HG03039 (cell line): ENCODE measurements at regions not wholly inside any gene's neighbourhood (a gene's known extent, or its start where the extent isn't known, plus 50 kb on each side); places are given as distances from the start of the nearest gene placed in this dataset.

Experiments used
- ATAC-seq: cut with Tn5 transposase; IDR thresholded peaks from one replicate; pipeline ENCODE4 v1.9.1; 2021; ENCODE audit warnings: mild to moderate bottlenecking, moderate library complexity; ENCODE audit not compliant: unreplicated experiment

DNA sequence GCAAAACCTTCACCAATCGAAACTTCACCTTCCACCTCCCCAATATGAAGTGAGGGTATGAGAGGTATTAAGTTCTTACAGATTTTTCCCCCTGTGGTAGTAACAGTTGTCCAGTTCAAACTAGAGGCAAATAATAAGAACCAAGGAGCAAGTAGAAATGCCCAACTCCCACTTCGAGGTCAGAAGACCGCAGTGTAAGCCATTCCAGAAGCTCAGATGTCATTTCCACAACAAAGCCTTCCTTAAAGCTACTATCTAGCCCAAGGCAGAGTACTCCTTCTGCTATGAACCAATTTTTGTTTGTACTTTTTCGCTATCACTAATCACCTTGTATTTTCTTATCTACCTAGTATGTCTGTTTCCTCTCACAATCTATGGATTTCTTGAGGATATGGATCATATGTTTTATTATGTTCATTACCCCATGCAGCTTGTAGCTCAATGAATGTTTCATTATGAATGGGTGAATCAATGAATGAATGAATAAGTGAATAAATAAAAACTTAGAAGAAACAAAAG is 235.7 kb upstream of the KCNMB2 start:
- no peak for ATAC-seq

DNA sequence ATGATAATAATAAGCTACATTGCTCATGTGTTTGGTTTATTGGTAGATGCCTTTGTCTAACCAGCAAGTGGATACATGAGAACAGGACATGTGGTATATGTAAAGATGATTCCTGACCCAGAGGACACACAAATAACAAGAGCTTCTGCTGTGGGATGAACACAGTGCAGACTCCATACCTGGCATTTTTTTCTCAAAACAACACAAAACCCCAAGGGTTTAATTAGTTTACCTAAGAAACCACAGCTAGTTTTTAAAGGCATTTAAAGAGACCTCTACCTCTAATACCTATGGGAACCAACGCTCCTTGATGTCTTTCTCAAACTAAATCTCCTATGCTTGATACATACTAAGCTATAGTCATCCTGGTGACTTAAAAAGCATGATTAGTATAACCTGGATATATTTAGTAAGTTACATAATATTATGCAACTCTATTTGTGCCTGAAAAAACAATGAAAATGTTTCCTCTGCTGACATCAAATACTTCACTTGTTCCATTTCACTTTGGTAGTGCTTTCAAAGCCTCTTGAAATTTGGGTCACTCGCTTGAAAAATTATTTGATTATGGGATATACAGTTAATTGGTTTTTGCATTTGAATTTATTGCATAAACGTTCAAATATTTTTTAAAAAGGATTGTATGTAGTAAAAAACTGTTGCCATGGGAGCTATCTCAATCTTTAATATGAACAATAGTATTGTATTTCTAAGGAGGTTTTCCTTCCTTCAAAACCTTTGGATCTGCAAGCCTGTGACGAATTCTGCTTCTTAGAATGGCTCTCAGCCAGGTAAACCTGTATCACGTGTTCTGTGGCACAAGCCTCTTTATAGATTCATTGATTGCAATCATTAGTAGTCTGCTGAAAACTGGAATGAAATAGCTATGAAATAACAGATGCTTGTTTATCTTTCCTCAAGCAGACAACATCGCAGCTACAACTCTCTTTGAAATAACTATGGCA is 233.0 kb upstream of the KCNMB2 start:
- no peak for ATAC-seq

DNA sequence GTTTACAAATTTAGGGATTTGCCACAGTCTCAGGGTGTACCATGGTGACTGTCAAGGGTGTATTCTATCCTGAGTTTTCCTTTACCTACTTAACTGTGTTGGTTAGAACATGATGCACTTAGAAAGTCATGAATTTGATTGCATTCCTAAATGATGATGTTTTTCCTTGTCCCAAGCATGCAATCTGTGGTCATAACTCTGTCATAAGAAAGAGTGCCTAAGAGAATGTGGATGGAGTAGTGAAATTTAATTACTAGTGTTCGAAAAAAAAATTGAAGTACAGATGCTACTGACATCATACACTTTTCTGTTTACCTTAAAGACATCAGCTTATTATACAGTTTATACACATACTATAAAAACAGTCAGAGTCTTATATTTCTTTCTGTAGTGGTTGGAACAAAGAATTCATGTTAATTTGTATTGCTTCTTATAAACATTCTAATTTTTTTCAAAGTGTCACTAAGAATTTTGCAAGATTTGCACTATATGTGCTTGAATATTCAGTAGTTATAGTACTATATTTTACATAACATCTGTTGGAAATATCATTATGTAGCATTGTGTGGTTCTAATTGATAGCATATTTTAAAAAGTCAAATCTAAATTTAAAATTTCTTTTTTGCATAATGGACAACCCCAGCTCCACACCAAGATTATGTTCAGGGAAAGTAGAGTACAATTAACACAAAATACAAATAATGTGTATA is 231.3 kb upstream of the KCNMB2 start:
- no peak for ATAC-seq

DNA sequence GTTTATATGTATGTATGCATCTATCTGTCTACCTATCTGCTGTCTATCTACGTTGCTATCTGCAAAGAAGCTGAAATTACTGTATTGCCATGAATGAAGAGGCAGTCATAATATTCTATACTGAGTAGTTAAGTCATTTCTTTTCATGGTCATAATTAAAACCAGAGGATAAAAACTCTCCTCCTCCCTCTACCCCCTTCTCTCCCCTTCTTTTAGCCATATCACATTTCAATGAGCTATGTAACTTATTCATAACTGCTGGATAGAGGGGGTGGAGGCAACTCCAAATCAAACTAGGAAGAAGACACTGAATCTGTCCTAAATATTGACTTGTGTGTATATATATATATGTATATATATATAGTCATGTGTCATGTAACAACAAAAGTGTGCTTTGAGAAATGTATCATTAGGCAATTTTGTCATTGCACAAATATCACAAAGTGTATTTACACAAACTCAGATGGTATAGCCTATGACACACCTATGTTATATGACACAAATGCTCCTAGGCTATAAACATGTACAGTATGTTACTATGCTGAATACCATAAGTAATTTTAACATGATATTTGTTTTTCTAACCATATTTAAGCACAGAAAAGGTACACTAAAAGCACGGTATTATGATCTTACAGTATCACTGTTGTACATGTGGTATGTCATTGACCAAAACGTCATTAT is 229.7 kb upstream of the KCNMB2 start:
- no peak for ATAC-seq

DNA sequence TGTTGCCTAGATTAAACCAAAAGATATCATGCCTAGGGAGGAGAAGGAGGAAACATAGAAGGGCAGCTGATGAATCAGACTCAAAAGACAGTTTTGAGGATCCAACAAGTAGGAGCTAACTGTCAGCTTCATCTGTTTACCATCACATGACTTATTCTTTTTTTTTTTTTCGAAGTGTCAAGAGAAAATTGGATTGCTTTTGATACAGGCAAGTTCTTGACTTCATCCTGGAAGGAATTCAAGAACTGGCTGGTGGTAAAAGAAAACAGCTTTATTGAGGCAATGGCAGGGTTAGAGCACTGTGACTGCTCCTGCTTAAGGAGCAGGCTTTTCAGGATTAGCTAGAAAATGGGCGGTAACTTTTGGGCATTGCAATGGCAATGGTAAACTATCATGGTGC is 227.5 kb upstream of the KCNMB2 start:
- no peak for ATAC-seq

DNA sequence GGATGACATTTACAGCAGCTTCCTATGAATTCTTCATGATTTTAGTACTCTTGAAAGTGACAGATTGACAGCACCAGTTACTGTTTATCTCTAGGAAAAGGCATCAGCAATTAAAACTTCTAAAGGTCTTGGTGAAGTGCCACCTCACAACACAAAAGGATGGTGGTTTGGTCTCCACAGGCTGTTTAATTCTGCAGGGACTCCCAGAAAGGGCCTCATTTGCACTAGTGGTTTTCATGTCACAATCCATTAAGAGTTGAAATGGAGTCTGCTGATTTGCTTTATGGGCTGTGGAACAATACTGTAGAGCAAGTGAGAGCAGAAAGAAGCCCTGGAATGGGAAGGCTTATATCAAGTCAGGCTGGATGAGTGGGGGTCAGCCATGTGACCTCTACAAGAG is 225.3 kb upstream of the KCNMB2 start:
- no peak for ATAC-seq

DNA sequence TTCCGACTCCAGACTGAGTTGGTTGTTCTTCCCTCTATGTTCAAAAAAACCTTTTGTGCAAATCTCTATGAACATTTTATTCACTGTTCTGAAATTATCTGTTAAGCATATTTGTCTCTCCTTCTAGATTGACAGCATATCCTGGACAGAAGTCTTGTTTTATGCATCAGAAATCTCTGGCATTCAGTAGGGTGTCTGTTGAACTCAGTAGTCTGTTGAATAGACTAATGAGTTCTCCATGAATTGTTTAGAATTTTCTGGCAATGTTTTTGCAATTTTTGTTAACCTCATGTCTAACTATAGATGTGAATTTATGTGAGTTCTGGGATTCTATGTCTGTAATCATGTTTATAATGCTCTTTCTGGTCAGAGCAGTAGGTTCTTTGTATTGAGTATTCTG is 222.5 kb upstream of the KCNMB2 start:
- ATAC-seq = no peak

DNA sequence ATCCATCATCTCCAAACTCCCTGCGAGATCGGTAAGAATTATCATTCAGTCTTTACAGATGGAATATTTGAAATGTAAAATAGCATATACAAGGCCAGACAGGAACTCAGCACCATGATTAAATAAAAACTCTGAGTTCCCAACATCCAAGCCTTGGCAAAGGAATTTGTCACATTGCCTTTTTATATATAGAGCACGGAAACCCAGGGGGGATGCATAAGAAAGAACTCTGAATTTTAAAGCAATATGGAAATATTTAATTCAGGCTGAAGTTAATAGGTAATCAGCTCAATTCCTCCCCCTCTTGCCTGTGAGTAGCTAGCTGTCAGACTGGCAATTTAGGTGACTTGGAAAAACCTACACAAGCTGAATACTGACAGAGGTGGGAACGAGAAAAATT is 217.9 kb upstream of the KCNMB2 start:
- ATAC-seq = no peak

DNA sequence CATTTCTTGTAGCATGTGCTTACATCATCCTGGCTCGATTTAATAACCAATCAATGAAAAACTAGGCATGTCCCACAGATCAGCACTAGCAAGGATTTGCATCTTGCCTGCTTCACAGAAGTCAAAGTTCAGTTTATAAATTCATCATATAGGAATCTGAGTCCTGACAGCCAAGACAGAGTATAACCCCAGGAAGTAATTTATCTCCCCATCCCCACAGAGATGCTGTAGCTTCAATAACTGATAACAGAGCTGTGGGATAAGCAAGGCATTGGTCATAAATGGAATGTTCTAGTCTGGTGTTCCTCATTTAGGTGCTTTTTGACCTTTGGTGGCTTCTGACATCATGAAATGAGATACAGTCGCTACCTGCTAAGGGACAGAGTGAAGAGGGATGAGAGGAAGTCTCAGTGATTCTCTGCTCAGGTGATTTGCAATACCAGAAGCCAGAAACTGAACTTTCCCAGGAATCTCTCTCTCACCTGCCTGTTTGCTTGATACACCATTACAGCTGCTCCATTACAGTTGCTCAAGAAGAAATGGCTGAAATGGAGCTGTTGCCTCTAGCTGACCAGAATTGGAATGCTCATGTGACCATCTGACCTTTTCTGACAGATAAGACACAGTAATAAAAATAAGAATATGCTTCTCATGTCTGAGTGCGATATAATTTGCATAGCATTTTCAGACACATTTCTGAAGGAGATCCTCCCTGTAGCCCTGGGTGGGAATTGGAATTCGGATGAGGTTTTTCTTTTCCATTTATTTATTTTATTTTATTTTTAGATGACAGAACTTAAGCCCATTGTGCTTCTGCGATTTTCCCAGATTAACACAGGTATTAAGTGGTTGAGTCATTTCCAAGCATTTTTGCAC is 217.1 kb upstream of the KCNMB2 start:
- ATAC-seq = no peak

DNA sequence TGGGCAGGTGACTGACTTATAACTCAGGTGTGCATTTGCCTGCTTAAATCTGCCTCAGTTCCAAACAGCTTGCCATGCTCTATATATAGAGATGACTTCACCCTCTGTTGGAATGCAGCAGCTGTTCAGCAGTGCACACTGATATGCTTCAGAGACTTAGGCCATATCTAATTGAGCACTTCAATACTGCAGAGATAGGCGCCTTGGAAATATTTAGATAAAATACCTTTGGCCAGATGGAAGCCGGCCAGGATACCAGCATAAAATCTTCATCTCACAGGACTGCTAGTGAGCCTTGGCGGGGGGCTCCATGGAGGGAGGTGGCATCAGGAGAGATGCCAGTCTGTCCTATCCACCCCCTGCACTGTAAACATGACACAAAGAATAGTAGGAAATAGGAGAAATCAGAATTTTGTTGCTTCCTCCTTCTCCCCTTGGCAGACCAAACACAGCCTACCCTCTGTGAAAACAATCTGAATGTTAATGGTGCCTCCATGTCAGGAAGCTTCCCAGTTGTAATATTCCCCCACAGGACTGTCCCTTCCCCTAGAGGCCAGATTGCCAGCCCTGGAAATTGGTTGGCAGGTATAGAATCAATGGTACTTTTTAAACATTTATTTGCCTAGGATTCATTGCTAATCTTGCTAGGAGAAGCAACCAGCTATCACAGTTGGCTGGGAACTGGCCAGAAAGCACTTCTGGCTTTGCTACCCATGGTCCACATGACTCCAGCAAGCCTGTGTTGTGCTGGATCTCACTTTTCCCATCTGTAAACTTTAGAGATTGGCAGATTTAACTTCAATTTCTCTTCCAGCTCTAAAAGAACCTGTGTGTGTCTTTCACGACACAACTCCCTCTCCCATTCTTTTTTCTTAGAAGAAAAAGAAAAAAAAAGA is 215.5 kb upstream of the KCNMB2 start:
- no peak for ATAC-seq

DNA sequence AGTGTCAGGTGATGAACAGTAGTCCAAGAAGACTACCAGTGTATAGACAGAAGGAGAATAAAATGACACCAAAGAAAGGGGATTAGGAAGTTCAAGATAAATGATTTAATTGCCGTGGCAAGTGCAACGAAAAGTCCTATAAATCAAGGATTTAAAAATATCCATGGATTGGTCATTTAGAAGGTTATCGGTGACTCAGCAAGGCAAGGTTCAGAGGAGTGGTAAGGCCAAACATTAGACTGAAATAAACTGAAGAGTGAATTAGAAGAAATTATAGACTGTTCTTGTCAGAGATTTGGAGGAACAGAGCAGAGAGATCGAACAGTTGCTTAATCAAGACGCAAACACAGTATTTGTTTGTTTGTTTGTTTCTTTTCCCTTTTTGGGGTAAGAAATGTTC is 211.9 kb upstream of the KCNMB2 start:
- no peak for ATAC-seq

DNA sequence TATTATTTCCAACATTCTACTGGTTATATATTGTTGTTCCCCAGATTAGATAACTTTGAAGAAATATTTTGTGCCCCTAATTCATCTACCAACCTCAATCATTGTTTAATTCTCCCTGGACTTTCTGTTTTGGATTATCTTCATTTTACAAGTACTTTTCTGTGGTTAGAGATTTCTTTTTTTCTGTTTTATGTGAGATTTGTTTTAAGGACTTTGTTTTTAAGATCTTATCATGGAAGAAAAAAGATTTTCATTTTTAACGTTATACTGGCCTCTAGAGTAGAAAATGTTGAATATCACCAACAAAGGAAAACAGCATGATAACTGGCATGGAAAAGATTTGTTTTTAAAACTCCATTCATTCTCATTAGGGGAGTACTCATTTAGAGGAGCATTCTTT is 210.9 kb upstream of the KCNMB2 start:
- no peak for ATAC-seq

DNA sequence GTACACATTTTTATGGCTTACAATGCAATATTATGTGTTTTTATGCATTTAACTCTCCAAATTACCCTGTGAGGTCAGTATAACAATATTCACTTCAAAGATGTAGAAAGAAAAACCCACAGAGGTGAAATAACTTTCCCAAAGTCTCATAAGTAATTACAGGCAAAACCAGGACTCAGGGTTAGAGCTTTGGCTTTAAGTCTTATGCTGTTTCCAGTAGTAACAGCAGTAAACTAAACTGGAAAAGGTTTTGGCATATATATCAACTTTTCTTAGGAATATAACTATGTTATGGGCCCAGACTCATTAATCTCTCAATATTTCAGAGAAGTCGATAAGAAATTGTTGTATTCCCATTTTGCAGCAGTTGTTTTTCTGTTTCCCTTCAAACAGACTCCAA is 206.3 kb upstream of the KCNMB2 start:
- ATAC-seq = no peak

DNA sequence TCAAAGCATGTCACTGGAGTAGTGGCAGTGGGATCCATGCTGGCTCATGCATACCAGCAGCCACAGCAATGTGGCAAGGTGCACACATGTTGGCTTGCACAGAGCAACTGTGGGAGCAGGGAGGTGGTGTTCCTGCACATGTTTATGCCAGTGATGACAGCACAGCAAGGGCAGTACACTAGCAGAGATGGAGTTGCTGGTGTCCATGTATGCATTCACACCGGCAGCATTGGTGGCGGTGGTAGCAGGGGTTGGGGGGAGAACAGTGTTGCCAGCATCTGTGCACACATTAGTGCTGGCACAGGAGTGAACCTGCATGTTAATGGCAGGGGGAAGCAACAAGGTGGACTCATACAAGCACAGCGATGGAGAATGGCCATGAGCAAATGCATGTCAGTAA is 202.0 kb upstream of the KCNMB2 start:
- no peak for ATAC-seq

DNA sequence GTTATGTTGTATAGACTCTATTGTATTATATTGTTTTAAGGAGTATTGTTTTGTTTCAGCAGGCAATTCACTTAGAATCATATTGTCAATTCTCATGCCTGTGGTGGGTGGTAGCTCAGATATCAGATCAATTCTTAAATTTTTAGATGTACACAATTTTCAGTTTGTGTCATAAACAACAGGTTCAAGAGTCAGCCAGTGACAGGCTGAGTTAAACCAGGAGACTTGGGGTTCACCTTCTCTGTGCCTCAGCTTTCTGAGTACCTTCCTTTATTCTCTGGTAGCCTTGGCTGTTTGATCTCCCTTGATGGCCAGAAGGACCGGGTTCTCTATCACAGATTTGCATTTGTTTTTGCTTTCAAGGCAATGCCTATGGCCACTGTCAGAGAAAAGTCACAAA is 199.9 kb upstream of the KCNMB2 start:
- no peak for ATAC-seq

DNA sequence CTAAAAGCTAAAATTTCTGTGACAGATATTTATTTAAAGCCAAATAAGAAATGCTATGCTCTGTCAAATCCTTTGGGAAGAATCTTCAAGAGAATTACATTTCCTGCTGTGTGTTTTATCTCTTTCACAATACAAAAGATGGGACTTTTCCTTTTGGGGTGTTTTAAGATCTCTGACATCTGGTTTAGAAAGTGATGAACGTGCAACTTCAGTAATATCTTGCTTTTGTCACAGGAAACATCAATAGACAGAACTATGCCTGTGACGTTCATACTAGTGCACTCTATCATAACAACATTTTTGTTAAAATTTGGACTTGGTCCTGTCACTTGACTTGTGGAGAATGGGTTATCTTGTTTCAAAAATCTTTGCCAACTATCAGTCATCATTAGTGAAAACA is 195.7 kb upstream of the KCNMB2 start:
- ATAC-seq = no peak

DNA sequence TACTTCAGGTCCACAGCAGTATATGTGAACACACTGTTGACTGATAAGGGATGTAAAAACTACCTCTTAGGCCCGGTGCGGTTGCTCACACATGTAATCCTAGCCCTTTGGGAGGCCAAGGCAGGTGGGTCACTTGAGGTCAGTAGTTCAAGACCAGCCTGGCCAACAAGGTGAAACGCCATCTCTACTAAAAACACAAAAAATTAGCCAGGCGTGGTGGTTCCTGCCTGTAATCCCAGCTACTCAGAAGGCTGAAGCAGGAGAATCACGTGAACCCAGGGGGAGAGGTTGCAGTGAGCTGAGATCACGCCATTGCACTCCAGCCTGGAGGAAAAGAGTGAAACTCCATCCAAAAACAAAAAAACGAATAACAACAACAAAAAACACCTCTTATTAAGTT is 194.6 kb upstream of the KCNMB2 start:
- ATAC-seq = no peak

DNA sequence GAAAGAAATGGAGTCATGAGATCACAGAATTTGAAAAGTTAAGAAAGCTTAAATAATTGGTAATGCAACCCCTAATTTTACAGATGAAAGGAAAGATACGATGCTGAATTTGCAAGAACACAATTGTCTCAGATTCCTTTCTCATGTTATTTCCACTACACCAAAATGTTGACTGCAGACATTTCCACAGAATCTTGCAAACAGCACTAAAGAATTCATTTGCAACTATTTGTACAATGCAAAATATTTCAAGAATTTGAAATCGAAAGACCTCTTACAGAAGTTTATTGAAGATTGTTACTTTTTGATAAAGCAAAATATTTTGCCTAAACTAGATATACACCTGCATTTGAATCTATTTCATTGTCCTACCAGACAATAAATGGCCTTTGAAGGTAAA is 194.1 kb upstream of the KCNMB2 start:
- no peak for ATAC-seq

DNA sequence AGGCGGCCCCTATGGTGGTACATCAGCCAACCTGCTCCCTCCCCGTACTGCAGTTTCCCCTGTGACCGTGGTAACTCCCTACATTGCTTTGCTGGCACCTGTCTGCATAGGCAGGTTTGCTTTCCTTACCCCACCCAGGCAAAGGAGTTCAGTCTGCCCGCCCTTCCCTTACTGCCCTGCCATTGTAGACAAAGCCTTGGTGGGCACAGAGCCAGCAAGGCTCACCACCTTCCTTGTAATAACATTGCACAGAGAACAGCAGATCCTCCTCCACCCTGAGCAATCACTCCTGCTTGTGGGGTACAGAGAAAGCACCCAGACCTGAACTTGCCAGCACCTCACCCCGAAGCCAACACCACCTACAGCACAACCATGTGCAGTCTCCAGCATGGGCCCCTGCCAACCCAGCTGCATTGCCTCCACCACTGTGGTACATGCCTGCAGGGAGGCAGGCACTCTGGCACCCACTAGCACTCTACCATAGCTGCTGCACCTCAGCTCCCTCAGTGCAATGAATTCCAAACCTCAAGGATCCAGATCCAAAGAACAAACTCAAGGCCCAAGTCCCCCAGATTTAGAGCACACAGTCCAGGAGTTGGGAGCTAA is 192.7 kb upstream of the KCNMB2 start:
- no peak for ATAC-seq
